ENCODE measurements at regions not wholly inside any gene's neighbourhood (a gene's known extent, or its start where the extent isn't known, plus 50 kb on each side); places are given as distances from the start of the nearest gene placed in this dataset.

DNA sequence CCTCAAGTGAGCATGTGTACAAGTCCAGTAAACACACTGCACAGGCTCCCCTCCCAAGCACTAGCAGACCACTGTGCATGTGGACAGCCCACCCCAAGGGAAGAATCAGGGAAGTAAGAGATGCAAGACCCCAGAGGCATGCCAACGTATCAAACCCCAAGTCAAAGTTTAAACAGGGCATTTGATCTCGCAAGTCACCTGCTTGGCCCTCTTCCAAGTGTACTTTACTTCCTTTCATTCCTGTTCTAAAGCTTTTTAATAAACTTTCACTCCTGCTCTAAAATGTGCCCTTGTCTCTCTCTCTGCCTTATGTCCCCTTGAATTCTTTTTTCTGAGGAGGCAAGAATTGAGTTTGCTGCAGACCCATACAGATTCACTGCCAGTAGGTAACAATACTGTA is 201.2 kb upstream of the PARD3B start:
- TF ChIP-seq, protein P1, sequence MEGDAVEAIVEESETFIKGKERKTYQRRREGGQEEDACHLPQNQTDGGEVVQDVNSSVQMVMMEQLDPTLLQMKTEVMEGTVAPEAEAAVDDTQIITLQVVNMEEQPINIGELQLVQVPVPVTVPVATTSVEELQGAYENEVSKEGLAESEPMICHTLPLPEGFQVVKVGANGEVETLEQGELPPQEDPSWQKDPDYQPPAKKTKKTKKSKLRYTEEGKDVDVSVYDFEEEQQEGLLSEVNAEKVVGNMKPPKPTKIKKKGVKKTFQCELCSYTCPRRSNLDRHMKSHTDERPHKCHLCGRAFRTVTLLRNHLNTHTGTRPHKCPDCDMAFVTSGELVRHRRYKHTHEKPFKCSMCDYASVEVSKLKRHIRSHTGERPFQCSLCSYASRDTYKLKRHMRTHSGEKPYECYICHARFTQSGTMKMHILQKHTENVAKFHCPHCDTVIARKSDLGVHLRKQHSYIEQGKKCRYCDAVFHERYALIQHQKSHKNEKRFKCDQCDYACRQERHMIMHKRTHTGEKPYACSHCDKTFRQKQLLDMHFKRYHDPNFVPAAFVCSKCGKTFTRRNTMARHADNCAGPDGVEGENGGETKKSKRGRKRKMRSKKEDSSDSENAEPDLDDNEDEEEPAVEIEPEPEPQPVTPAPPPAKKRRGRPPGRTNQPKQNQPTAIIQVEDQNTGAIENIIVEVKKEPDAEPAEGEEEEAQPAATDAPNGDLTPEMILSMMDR (conservative IDR thresholded peaks at IDR 0.05 in 1 of 2, IDR thresholded peaks at IDR 0.05 in 1 of 2; ENCODE audit: low read depth in 1 of 2, low read length in 2 of 2) = no peak
- TF ChIP-seq EZH2 (IDR thresholded peaks at IDR 0.05; ENCODE audit: low read length, missing control alignments) = no peak
